Natural killer cell (primary cell): ENCODE measurements at regions not wholly inside any gene's neighbourhood (a gene's known extent, or its start where the extent isn't known, plus 50 kb on each side); places are given as distances from the start of the nearest gene placed in this dataset.

ENCODE experiments used
- ATAC-seq, 3 donors: fragments of 150-1000 bp in 2 of 3; fragments of 200-7000 bp in 1 of 3; cut with Tn5 transposase; 1 replicate in 1 of 3; 2 replicates in 2 of 3; pipeline ENCODE4 v1.10.0; 2021; ENCODE audit warnings: mild to moderate bottlenecking in 2 of 3, moderate library complexity in 2 of 3
- DNase-seq, 2 donors: peaks; one replicate each; pipeline versions ENCODE4 v3.0.0 to v3.0.0-alpha.2; 2013 to 2021; ENCODE audit warnings: mixed read lengths in 1 of 2
- H3K27ac ChIP-seq: one replicate; pipeline ENCODE4 v1.5.1; 2013; ENCODE audit warnings: mild to moderate bottlenecking, low read length
- H3K27me3 ChIP-seq: one replicate; pipeline ENCODE4 v1.6.1; 2013; ENCODE audit warnings: low read length; ENCODE audit not compliant: control insufficient read depth, insufficient read depth
- H3K36me3 ChIP-seq: one replicate; pipeline ENCODE4 v1.6.1; 2013; ENCODE audit warnings: low read length; ENCODE audit not compliant: control insufficient read depth, insufficient read depth
- H3K4me1 ChIP-seq: one replicate; pipeline ENCODE4 v1.6.1; 2013; ENCODE audit warnings: low read length; ENCODE audit not compliant: control insufficient read depth, insufficient read depth
- H3K4me3 ChIP-seq: one replicate; pipeline ENCODE4 v1.5.1; 2013; ENCODE audit warnings: low read length
- H3K9me3 ChIP-seq: one replicate; pipeline ENCODE4 v1.6.1; 2013; ENCODE audit warnings: low read length; ENCODE audit not compliant: control insufficient read depth, insufficient read depth
- H3K27ac Mint-ChIP-seq, 2 donors: one replicate each; pipeline ENCODE4 v1.8.0; 2022; ENCODE audit warnings: mild to moderate bottlenecking in 2 of 2, mixed read lengths in 2 of 2, moderate library complexity in 1 of 2
- H3K27me3 Mint-ChIP-seq, 2 donors: one replicate each; pipeline ENCODE4 v1.8.0; 2022; ENCODE audit warnings: low read depth in 2 of 2, mixed read lengths in 2 of 2
- H3K36me3 Mint-ChIP-seq: one replicate; pipeline ENCODE4 v1.8.0; 2022; ENCODE audit warnings: mixed read lengths
- H3K4me1 Mint-ChIP-seq, 2 donors: one replicate each; pipeline ENCODE4 v1.8.0; 2022; ENCODE audit warnings: mixed read lengths in 2 of 2
- H3K4me3 Mint-ChIP-seq: one replicate; pipeline ENCODE4 v1.8.0; 2022; ENCODE audit warnings: mild to moderate bottlenecking, moderate library complexity, mixed read lengths
- H3K9me3 Mint-ChIP-seq, 2 donors: one replicate each; pipeline ENCODE4 v1.8.0; 2022; ENCODE audit warnings: mixed read lengths in 2 of 2
- CTCF ChIP-seq: fragments of 200-600 bp; IDR thresholded peaks from one replicate; pipeline ENCODE4 v1.8.0; 2022; ENCODE audit warnings: antibody characterized with exemption
- WGBS: methylation state at CpG from one replicate; pipeline ENCODE4 v1.1.7; 2013; ENCODE audit warnings: missing lambda C conversion rate; ENCODE audit not compliant: insufficient coverage; 5-methylcytosine and 5-hydroxymethylcytosine counted together
- intact Hi-C: fragments of 100-400 bp; cut with micrococcal nuclease; formaldehyde crosslinking; loops from one replicate; pipeline ENCODE4 v1.14.2; 2022

DNA sequence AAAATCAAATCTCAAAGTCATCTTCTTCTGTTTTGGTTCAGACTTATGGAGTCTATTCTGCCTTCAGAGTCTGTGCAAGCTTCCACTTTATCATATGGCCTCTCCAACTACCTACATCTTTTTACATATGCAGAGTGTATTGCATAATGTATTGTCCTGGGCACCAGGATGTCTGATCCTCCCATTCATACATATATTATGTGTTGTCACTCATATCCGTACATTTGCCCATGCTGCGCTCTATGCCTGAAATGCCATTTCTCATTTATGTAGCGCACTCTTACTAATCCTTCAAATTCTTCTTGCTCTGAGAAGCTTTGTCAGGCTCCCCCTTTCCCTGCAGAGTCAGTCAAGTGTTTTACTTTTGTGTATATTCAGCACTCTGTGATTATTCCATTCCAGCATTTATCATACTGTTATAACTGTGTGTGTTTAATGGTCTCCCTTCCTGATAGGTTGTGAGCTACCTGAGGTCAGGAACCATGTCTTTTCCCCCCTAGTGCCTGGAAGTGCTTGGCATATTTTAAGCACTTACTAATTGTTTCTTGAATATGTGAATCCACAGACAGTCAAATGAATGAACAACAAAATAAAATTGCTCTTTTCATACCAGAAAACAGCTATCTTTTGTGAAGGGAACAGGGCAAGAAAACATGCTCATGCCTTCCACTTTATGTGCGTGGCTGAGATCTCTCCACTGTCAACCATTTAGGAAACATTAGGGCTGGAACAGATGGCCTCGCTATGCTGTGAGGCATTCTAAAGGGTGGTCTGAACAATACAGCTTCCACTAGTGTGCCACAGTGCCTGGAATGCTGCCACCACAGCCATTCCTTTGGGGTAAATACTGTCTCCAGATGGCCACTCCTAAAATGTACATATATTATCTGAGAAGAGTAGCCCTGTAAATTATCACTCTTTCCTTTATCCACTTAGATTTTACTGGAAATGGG, 81.8 kb downstream of the GLUD2 start:
- no peaks in the 10 kb centered on the region for H3K27me3 ChIP-seq
- no peak for DNase-seq
- Mint-ChIP-seq H3K27ac (no peak overlapping the region), H3K36me3 (no peaks in the 10 kb centered on the region), H3K4me1 (no peaks in the 10 kb centered on the region), H3K27me3 (no peaks in the 10 kb centered on the region), H3K4me3 (no peak overlapping the region), H3K9me3 (no peaks in the 10 kb centered on the region)
- no peak for TF ChIP-seq CTCF
- no peak for ATAC-seq
- no peaks in the 10 kb centered on the region for H3K4me1 ChIP-seq
- intact Hi-C loops: no loop called here
- WGBS: 87% methylated on average over 5 of the region's 5 CpGs
- no peak overlapping the region for H3K4me3 ChIP-seq
- no peaks in the 10 kb centered on the region for H3K36me3 ChIP-seq
- H3K9me3 ChIP-seq: no peaks in the 10 kb centered on the region
- no peak overlapping the region for H3K27ac ChIP-seq

GRCh38 chrX:121132675-121133074, 85.3 kb downstream of the GLUD2 start:
- no peaks in the 10 kb centered on the region for H3K4me1 Mint-ChIP-seq
- WGBS: 85% methylated on average over 4 of the region's 6 CpGs
- H3K27me3 Mint-ChIP-seq: no peaks in the 10 kb centered on the region

GRCh38 chrX:121135488-121136207, 88.2 kb downstream of the GLUD2 start:
- intact Hi-C loops: no loop called here
- Histone ChIP-seq H3K27ac (no peak overlapping the region), H3K36me3 (no peaks in the 10 kb centered on the region), H3K4me3 (no peak overlapping the region), H3K9me3 (no peaks in the 10 kb centered on the region), H3K27me3 (no peaks in the 10 kb centered on the region), H3K4me1 (no peaks in the 10 kb centered on the region)
- Mint-ChIP-seq H3K4me3 (no peak overlapping the region), H3K27me3 (no peaks in the 10 kb centered on the region), H3K4me1 (no peaks in the 10 kb centered on the region), H3K36me3 (no peaks in the 10 kb centered on the region), H3K27ac (no peak overlapping the region), H3K9me3 (no peaks in the 10 kb centered on the region)
- no peak for DNase-seq
- ATAC-seq: no peak
- TF ChIP-seq CTCF: no peak
- 87% methylated on average over 8 of the region's 8 CpGs for WGBS

More at GRCh38 chrX:121132675-121133074, 85.3 kb downstream of the GLUD2 start:
- Histone ChIP-seq H3K36me3 (no peaks in the 10 kb centered on the region), H3K4me3 (no peak overlapping the region), H3K27ac (no peak overlapping the region), H3K27me3 (no peaks in the 10 kb centered on the region), H3K4me1 (no peaks in the 10 kb centered on the region), H3K9me3 (no peaks in the 10 kb centered on the region)
- TF ChIP-seq CTCF: no peak
- Mint-ChIP-seq H3K4me3 (no peak overlapping the region), H3K36me3 (no peaks in the 10 kb centered on the region), H3K9me3 (no peaks in the 10 kb centered on the region), H3K27ac (no peak overlapping the region)
- no peak for ATAC-seq
- DNase-seq: no peak
- intact Hi-C loops: no loop called here
